KMS-11 (cell line): ENCODE measurements at regions not wholly inside any gene's neighbourhood (a gene's known extent, or its start where the extent isn't known, plus 50 kb on each side); places are given as distances from the start of the nearest gene placed in this dataset.

Experiments used
- H2AFZ ChIP-seq: fragments of 200-600 bp; sonication (generic); 2 replicates; pipeline ENCODE4 v1.6.1; 2016; ENCODE audit warnings: antibody characterized with exemption, mixed run types, low read depth
- H3K27ac ChIP-seq: fragments of 200-600 bp; sonication (generic); 2 replicates; pipeline ENCODE4 v1.6.1; 2016; ENCODE audit warnings: mild to moderate bottlenecking, mixed run types
- H3K27me3 ChIP-seq: fragments of 200-600 bp; sonication (generic); 2 replicates; pipeline ENCODE4 v1.6.1; 2017; ENCODE audit warnings: mild to moderate bottlenecking, low read depth, mixed run types, moderate library complexity; ENCODE audit not compliant: insufficient read depth
- H3K36me3 ChIP-seq: fragments of 200-600 bp; sonication (generic); 2 replicates; pipeline ENCODE4 v1.6.1; 2017; ENCODE audit warnings: mild to moderate bottlenecking, mixed run types; ENCODE audit not compliant: insufficient read depth
- H3K4me1 ChIP-seq: fragments of 200-600 bp; sonication (generic); 2 replicates; pipeline ENCODE4 v1.6.1; 2016; ENCODE audit warnings: mild to moderate bottlenecking, low read depth, mixed run types; ENCODE audit not compliant: poor library complexity, severe bottlenecking
- H3K4me2 ChIP-seq: fragments of 200-600 bp; sonication (generic); 2 replicates; pipeline ENCODE4 v1.7.0; 2016; ENCODE audit warnings: mild to moderate bottlenecking, mixed run types
- H3K4me3 ChIP-seq: fragments of 200-600 bp; sonication (generic); IDR thresholded peaks from 2 replicates; pipeline ENCODE4 v1.6.1; 2017; ENCODE audit warnings: low read depth, low read length, mixed read lengths; ENCODE audit not compliant: insufficient read depth
- H3K79me2 ChIP-seq: fragments of 200-600 bp; sonication (generic); 2 replicates; pipeline ENCODE4 v1.6.1; 2016; ENCODE audit warnings: low read depth, mixed run types; ENCODE audit not compliant: insufficient read depth
- H3K9ac ChIP-seq: fragments of 200-600 bp; sonication (generic); 2 replicates; pipeline ENCODE4 v1.6.1; 2016; ENCODE audit warnings: mild to moderate bottlenecking, mixed run types
- H4K20me1 ChIP-seq: fragments of 200-600 bp; sonication (generic); 2 replicates; pipeline ENCODE4 v1.6.1; 2016; ENCODE audit warnings: mild to moderate bottlenecking, mixed run types; ENCODE audit not compliant: insufficient read depth
- CTCF ChIP-seq: fragments of 200-600 bp; sonication (generic); conservative IDR thresholded peaks from 2 replicates; pipeline ENCODE4 v1.6.1; 2017; ENCODE audit warnings: low read depth, mild to moderate bottlenecking, antibody characterized with exemption, low read length, moderate library complexity, mixed read lengths

GRCh38 chr5:52523701-52524100, 264.0 kb upstream of the ITGA1 start:
- H2AFZ ChIP-seq: no peak overlapping the region
- no peaks in the 10 kb centered on the region for H3K36me3 ChIP-seq
- H3K79me2 ChIP-seq: no peaks in the 10 kb centered on the region
- H3K27me3 ChIP-seq: no peaks in the 10 kb centered on the region
- TF ChIP-seq CTCF: no peak
- H3K9ac ChIP-seq: no peak overlapping the region
- peaks cover 22% of the 10 kb centered on the region for H3K4me1 ChIP-seq
- no peak overlapping the region for H3K27ac ChIP-seq
- H3K4me3 ChIP-seq: no peak overlapping the region
- H3K4me2 ChIP-seq: no peak overlapping the region
- H4K20me1 ChIP-seq: no peaks in the 10 kb centered on the region

- Histone ChIP-seq H3K4me3 (no peak overlapping the region), H4K20me1 (no peaks in the 10 kb centered on the region), H3K4me1 (no peaks in the 10 kb centered on the region), H3K36me3 (no peaks in the 10 kb centered on the region), H3K79me2 (no peaks in the 10 kb centered on the region), H3K27ac (no peak overlapping the region), H3K4me2 (no peak overlapping the region), H3K27me3 (no peaks in the 10 kb centered on the region), H3K9ac (no peak overlapping the region), H2AFZ (no peak overlapping the region)
- no peak for TF ChIP-seq CTCF
Measured at GRCh38 chr5:52531105-52531504, 256.6 kb upstream of the ITGA1 start.

GRCh38 chr5:52543594-52543993, 244.1 kb upstream of the ITGA1 start:
- Histone ChIP-seq H3K4me2 (no peak overlapping the region), H3K27ac (no peak overlapping the region), H3K9ac (no peak overlapping the region), H3K79me2 (no peaks in the 10 kb centered on the region), H3K4me1 (no peaks in the 10 kb centered on the region), H3K4me3 (no peak overlapping the region), H3K36me3 (no peaks in the 10 kb centered on the region), H2AFZ (no peak overlapping the region), H4K20me1 (no peaks in the 10 kb centered on the region), H3K27me3 (no peaks in the 10 kb centered on the region)
- TF ChIP-seq CTCF: no peak

GRCh38 chr5:52544738-52545137, 243.0 kb upstream of the ITGA1 start:
- no peaks in the 10 kb centered on the region for H3K27me3 ChIP-seq
- H2AFZ ChIP-seq: no peak overlapping the region
- no peak overlapping the region for H3K4me3 ChIP-seq
- H4K20me1 ChIP-seq: no peaks in the 10 kb centered on the region
- H3K36me3 ChIP-seq: no peaks in the 10 kb centered on the region
- TF ChIP-seq CTCF: no peak
- H3K4me1 ChIP-seq: no peaks in the 10 kb centered on the region
- H3K4me2 ChIP-seq: no peak overlapping the region
- no peaks in the 10 kb centered on the region for H3K79me2 ChIP-seq
- H3K9ac ChIP-seq: no peak overlapping the region
- no peak overlapping the region for H3K27ac ChIP-seq

GRCh38 chr5:52554293-52554692, 233.4 kb upstream of the ITGA1 start:
- Histone ChIP-seq H4K20me1 (no peaks in the 10 kb centered on the region), H3K4me3 (no peak overlapping the region), H3K79me2 (no peaks in the 10 kb centered on the region), H3K27me3 (no peaks in the 10 kb centered on the region), H3K4me1 (peaks cover 4% of the 10 kb centered on the region), H3K4me2 (no peak overlapping the region), H3K9ac (no peak overlapping the region), H3K36me3 (no peaks in the 10 kb centered on the region), H3K27ac (no peak overlapping the region), H2AFZ (no peak overlapping the region)
- no peak for TF ChIP-seq CTCF
